OCI-LY7 (cell line): ENCODE measurements at regions not wholly inside any gene's neighbourhood (a gene's known extent, or its start where the extent isn't known, plus 50 kb on each side); places are given as distances from the start of the nearest gene placed in this dataset.

ENCODE experiments used
- BruUV-seq: library from RNA; stranded (reverse); fragments of 400-500 nt; replicated peaks from 2 replicates; lab custom pipeline; 2021; lab: Mats Ljungman, UMichigan
- CTCF ChIA-PET: fragments of 300-600 bp; sonication (Branson Sonifier 250); formaldehyde crosslinking; loops from one replicate; lab custom pipeline; 2022; ENCODE audit warnings: antibody characterized with exemption; ENCODE audit not compliant: unreplicated experiment; lab: Charles Lee
- POLR2A ChIA-PET: fragments of 300-600 bp; sonication (Branson Sonifier 250); formaldehyde crosslinking; loops from one replicate; lab custom pipeline; 2022; ENCODE audit warnings: antibody characterized with exemption; lab: Charles Lee
- DNase-seq: peaks from one replicate; pipeline ENCODE4 v3.0.0-alpha.2; 2015; ENCODE audit warnings: low spot score
- H2AFZ ChIP-seq: fragments of 200-600 bp; sonication (generic), shearing (Covaris generic); 2 replicates; pipeline ENCODE4 v1.6.1; 2014; ENCODE audit warnings: mild to moderate bottlenecking, antibody characterized with exemption, low read length, moderate library complexity
- H3K27ac ChIP-seq: fragments of 200-600 bp; sonication (generic); 2 replicates; pipeline ENCODE4 v1.5.1; 2014; ENCODE audit warnings: mixed run types, low read depth, mild to moderate bottlenecking, moderate library complexity, low read length, inconsistent platforms; ENCODE audit not compliant: poor library complexity, severe bottlenecking
- H3K36me3 ChIP-seq: fragments of 200-600 bp; sonication (generic); 2 replicates; pipeline ENCODE4 v1.6.1; 2014; ENCODE audit warnings: mild to moderate bottlenecking, antibody characterized with exemption, low read length, moderate library complexity, mixed read lengths; ENCODE audit not compliant: insufficient read depth
- H3K4me1 ChIP-seq: fragments of 200-600 bp; sonication (generic); 2 replicates; pipeline ENCODE4 v1.5.1; 2014; ENCODE audit warnings: mild to moderate bottlenecking, low read length; ENCODE audit not compliant: insufficient read depth, poor library complexity, severe bottlenecking
- H3K4me2 ChIP-seq: fragments of 200-600 bp; sonication (generic); 2 replicates; pipeline ENCODE4 v1.6.1; 2014; ENCODE audit warnings: mild to moderate bottlenecking, low read length
- H3K4me3 ChIP-seq: fragments of 200-600 bp; sonication (generic); 2 replicates; pipeline ENCODE4 v1.5.1; 2014; ENCODE audit warnings: mild to moderate bottlenecking, low read depth, low read length; ENCODE audit not compliant: poor library complexity, severe bottlenecking
- H3K79me2 ChIP-seq: fragments of 200-600 bp; sonication (generic); 2 replicates; pipeline ENCODE4 v1.6.1; 2016; ENCODE audit warnings: low read depth, mild to moderate bottlenecking, low read length, moderate library complexity, mixed read lengths; ENCODE audit not compliant: insufficient read depth
- H3K9me2 ChIP-seq: fragments of 200-600 bp; sonication (generic); 2 replicates; pipeline ENCODE4 v1.6.1; 2016; ENCODE audit warnings: mild to moderate bottlenecking, low read length, mixed read lengths; ENCODE audit not compliant: insufficient read depth
- H3K9me3 ChIP-seq: fragments of 200-600 bp; sonication (generic); 2 replicates; pipeline ENCODE4 v1.6.1; 2014; ENCODE audit warnings: mild to moderate bottlenecking, mixed run types, low read length, mixed read lengths
- H4K20me1 ChIP-seq: fragments of 200-600 bp; sonication (generic); 2 replicates; pipeline ENCODE4 v1.6.1; 2014; ENCODE audit warnings: mild to moderate bottlenecking, antibody characterized with exemption, low read length, moderate library complexity, mixed read lengths; ENCODE audit not compliant: insufficient read depth
- EZH2phosphoT487 ChIP-seq: fragments of 200-600 bp; sonication (generic); IDR thresholded peaks from 2 replicates; pipeline ENCODE4 v1.6.1; 2018; ENCODE audit warnings: low read depth, borderline replicate concordance, mild to moderate bottlenecking, mixed run types, antibody characterized with exemption, low read length, moderate library complexity, mixed read lengths
- intact Hi-C: fragments of 100-400 bp; cut with micrococcal nuclease; formaldehyde crosslinking; loops from one replicate; pipeline ENCODE4 v1.10.0; 2022; ENCODE audit not compliant: unreplicated experiment
- TF ChIP-seq, protein P1 (sequence below): fragments of 200-600 bp; sonication (generic); conservative IDR thresholded peaks from 2 replicates; pipeline ENCODE4 v1.5.1; 2014; ENCODE audit warnings: mild to moderate bottlenecking, antibody characterized with exemption, low read length, moderate library complexity, mixed read lengths

DNA sequence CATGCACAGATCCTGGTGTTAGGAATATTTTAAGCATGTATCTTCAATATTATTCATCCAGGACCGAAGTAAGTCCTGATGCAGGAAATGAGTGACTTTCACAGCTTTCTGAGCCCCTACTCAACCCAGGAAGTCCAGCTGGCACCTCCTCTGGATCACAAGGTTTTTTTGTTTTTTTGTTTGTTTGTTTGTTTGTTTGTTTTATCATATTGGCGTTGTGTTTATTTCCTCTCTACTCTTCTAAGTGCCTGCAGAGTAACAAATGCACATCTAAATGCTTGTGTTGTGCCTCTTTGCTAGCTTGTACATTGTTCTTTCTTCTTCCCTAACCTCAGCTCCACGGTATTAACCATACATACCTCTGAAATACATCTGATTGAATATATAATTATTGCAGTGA is 594.3 kb upstream of the ADGRB3 start:
- TF ChIP-seq, protein P1, sequence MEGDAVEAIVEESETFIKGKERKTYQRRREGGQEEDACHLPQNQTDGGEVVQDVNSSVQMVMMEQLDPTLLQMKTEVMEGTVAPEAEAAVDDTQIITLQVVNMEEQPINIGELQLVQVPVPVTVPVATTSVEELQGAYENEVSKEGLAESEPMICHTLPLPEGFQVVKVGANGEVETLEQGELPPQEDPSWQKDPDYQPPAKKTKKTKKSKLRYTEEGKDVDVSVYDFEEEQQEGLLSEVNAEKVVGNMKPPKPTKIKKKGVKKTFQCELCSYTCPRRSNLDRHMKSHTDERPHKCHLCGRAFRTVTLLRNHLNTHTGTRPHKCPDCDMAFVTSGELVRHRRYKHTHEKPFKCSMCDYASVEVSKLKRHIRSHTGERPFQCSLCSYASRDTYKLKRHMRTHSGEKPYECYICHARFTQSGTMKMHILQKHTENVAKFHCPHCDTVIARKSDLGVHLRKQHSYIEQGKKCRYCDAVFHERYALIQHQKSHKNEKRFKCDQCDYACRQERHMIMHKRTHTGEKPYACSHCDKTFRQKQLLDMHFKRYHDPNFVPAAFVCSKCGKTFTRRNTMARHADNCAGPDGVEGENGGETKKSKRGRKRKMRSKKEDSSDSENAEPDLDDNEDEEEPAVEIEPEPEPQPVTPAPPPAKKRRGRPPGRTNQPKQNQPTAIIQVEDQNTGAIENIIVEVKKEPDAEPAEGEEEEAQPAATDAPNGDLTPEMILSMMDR = no peak
- no peak for TF ChIP-seq EZH2phosphoT487
- Histone ChIP-seq H3K27ac (no peak overlapping the region), H3K36me3 (no peaks in the 10 kb centered on the region), H3K79me2 (no peaks in the 10 kb centered on the region), H3K9me2 (no peaks in the 10 kb centered on the region), H3K9me3 (no peaks in the 10 kb centered on the region), H2AFZ (no peak overlapping the region), H4K20me1 (no peaks in the 10 kb centered on the region), H3K4me2 (peak overlapping the region; percentile 23; the same call in 1 of the 2 replicates), H3K4me3 (no peak overlapping the region), H3K4me1 (no peaks in the 10 kb centered on the region)
- BruUV-seq = no TSS peak
- intact Hi-C loops = no loop called here
- ChIA-PET CTCF (no interaction called here), POLR2A (no interaction called here)
- no peak for DNase-seq

DNA sequence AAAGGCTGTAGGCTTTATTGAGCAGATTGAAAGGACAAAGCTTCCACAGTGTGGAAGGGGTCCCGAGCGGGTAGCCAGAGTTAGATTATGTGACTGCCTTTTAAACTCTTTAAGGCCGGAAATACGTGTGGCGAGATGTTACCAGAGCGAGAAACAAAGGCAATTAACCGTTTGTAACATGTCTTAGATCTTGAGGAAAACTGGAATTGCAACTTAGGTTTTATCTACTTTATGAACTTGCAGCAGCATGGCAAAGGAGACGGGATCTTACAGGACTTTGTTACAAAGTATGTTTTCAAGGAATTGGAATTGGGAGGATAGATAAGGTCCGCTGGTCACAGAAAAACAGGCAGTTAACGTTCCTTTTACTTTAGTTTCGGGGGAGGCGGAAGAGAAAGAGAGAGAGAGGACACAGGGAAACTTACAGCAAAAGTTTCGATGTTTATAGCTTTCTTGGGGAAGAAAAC is 594.7 kb upstream of the ADGRB3 start:
- Histone ChIP-seq H3K79me2 (no peaks in the 10 kb centered on the region), H3K4me3 (no peak overlapping the region), H3K4me2 (peak overlapping the region; percentile 23; the same call in 1 of the 2 replicates), H4K20me1 (no peaks in the 10 kb centered on the region), H3K9me2 (no peaks in the 10 kb centered on the region), H2AFZ (no peak overlapping the region), H3K36me3 (no peaks in the 10 kb centered on the region), H3K4me1 (no peaks in the 10 kb centered on the region), H3K9me3 (no peaks in the 10 kb centered on the region), H3K27ac (no peak overlapping the region)
- CTCF ChIA-PET = no interaction called here
- BruUV-seq = no TSS peak
- TF ChIP-seq EZH2phosphoT487 = no peak
- TF ChIP-seq, protein P1 = no peak
- intact Hi-C loops = no loop called here
- no peak for DNase-seq
- POLR2A ChIA-PET = interaction anchor here (0.6 kb wide), 1 partner anchor 68 kb away, joined by 3 read pairs; no protein-coding TSS in a partner anchor

DNA sequence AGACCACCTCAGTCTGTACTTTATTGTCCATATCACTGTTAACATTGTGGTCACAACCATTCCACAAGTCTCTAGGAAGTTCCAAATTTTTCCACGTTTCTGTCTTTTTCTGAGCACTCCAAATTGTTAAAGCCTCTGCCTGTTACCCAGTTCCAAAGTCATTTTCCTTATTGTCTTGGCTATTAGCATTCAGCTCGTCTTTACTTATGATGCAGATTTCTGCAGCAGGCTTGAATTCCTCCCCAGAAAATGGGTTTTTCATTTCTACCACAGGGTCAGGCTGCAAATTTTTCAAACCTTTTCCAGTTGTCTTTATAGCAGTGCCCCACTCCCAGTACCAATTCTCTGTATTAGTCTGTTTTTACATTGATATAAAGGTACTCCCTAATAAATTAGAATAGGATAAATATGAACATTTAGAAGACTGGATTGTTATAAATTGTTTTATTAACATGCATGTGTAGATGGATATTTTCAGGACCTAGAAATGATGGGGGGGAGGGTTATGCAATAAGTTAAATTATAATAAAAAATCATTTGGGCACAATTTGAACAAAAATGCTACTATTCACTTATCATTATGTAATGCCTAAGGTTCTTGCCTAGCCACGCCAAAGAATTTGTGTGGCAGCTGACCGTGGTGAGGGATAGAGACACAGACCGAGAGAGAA is 595.3 kb upstream of the ADGRB3 start:
- Histone ChIP-seq H3K79me2 (no peaks in the 10 kb centered on the region), H3K9me2 (no peaks in the 10 kb centered on the region), H4K20me1 (no peaks in the 10 kb centered on the region), H3K9me3 (no peaks in the 10 kb centered on the region), H3K36me3 (no peaks in the 10 kb centered on the region), H3K4me1 (no peaks in the 10 kb centered on the region), H2AFZ (no peak overlapping the region), H3K27ac (no peak overlapping the region), H3K4me3 (no peak overlapping the region), H3K4me2 (no peak overlapping the region)
- no TSS peak for BruUV-seq
- DNase-seq = no peak
- POLR2A ChIA-PET = interaction anchor here (0.6 kb wide), 1 partner anchor 67 kb away, joined by 3 read pairs; no protein-coding TSS in a partner anchor
- TF ChIP-seq, protein P1 = no peak
- no peak for TF ChIP-seq EZH2phosphoT487
- intact Hi-C loops = no loop called here
- CTCF ChIA-PET = no interaction called here
